Superior temporal gyrus (tissue), 1 donor: ENCODE measurements at regions not wholly inside any gene's neighbourhood (a gene's known extent, or its start where the extent isn't known, plus 50 kb on each side); places are given as distances from the start of the nearest gene placed in this dataset.

ENCODE experiments used
- DNase-seq: peaks from one replicate; pipeline ENCODE4 v3.0.0-alpha.2; 2016; ENCODE audit errors: extremely low spot score

- no peak for DNase-seq
Observed at GRCh38 chr10:128422190-128422589, 296.0 kb upstream of the MKI67 start.

- DNase-seq, result no peak
Observed at GRCh38 chr10:128422999-128423398, 296.8 kb upstream of the MKI67 start.

- no peak for DNase-seq
Observed at GRCh38 chr10:128429321-128429720, 303.1 kb upstream of the MKI67 start.

- DNase-seq, result no peak
Observed at GRCh38 chr10:128429835-128430513, 303.8 kb upstream of the MKI67 start.

- no peak for DNase-seq
Observed at GRCh38 chr10:128431083-128431482, 304.9 kb upstream of the MKI67 start.

- no peak for DNase-seq
Observed at GRCh38 chr10:128431506-128431905, 305.3 kb upstream of the MKI67 start.

GRCh38 chr10:128432011-128432410, 305.8 kb upstream of the MKI67 start:
- DNase-seq, result no peak

GRCh38 chr10:128432423-128432822, 306.2 kb upstream of the MKI67 start:
- no peak for DNase-seq

GRCh38 chr10:128435811-128436210, 309.6 kb upstream of the MKI67 start:
- no peak for DNase-seq

- DNase-seq, result no peak
Observed at GRCh38 chr10:128437786-128438345, 311.6 kb upstream of the MKI67 start.

GRCh38 chr10:128438417-128439063, 312.3 kb upstream of the MKI67 start:
- DNase-seq, result no peak

GRCh38 chr10:128440513-128441160, 314.4 kb upstream of the MKI67 start:
- DNase-seq, result no peak

GRCh38 chr10:128443925-128444518, 317.8 kb upstream of the MKI67 start:
- no peak for DNase-seq

- no peak for DNase-seq
Observed at GRCh38 chr10:128448796-128449195, 322.6 kb upstream of the MKI67 start.

- no peak for DNase-seq
Observed at GRCh38 chr10:128451879-128452278, 325.7 kb upstream of the MKI67 start.

GRCh38 chr10:128456271-128456670, 330.0 kb upstream of the MKI67 start:
- DNase-seq, result no peak

GRCh38 chr10:128457136-128457535, 330.9 kb upstream of the MKI67 start:
- no peak for DNase-seq

- DNase-seq, result no peak
Observed at GRCh38 chr10:128461991-128462390, 335.8 kb upstream of the MKI67 start.

GRCh38 chr10:128462844-128463243, 336.6 kb upstream of the MKI67 start:
- no peak for DNase-seq

GRCh38 chr10:128463991-128464760, 338.0 kb upstream of the MKI67 start:
- no peak for DNase-seq

GRCh38 chr10:128465697-128466096, 339.5 kb upstream of the MKI67 start:
- no peak for DNase-seq
